ENCODE measurements at regions not wholly inside any gene's neighbourhood (a gene's known extent, or its start where the extent isn't known, plus 50 kb on each side); places are given as distances from the start of the nearest gene placed in this dataset.

- DNase-seq: no peak
Observed at GRCh38 chr3:74506246-74506645, 108.2 kb downstream of the CNTN3 start.

DNA sequence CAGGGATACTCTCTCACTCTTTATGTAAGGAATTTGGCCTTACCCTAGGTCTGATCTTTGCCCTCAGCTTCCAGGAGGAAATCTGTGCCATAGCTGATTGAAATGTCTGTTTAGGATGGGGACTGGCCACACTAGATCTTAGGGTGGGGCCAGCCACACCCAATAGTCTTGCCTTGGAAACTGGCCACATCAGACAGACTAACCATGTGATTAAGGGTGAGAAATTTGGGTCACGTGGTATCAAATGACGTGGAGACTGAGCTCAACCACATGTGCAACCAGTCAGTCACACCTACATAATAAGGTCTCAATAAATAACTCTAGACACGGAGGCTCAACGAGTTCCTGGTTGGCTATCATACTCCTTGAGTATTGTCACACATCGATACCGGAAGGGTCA, 113.5 kb downstream of the CNTN3 start:
- DNase-seq: no peak

- no peak for DNase-seq
Observed at GRCh38 chr3:74500257-74500656, 114.2 kb downstream of the CNTN3 start.

GRCh38 chr3:74491874-74492273, 122.6 kb downstream of the CNTN3 start:
- DNase-seq: no peak

DNA sequence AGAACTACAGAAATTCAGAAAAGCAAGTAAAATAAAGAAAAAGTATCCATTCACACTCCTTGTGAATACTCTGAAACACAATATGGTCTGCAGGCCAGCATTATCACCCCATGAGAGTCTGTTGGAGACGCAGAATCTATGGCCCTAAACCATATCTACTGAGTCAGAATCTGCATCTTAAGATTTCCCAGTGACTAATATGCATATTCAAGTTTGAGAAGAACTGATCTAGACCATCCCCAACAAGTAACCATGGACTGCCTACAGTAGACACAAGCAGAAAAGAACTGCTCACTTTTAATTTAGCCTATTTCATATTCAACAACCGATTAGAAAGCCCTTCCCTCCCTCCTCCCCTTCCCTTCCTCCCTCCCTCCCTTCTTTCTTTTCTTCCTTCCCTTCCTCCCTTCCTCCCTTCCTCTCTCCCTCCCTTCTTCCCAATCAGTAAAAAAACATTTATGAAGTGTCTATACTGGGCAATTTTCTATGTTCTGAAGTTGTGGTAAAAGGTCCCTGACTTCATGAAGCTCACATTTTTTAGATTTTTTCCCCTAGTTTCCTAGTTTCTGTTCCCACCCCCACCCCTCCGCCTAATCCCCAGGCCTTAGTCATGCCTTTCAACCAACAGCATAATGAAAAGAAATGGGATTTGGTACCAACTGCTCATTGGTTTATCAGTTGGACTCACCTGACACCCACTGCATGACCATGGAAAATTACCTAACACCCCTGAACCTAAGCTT, 125.2 kb downstream of the CNTN3 start:
- no peak for DNase-seq

GRCh38 chr3:74479915-74480314, 134.5 kb downstream of the CNTN3 start:
- DNase-seq: no peak

DNA sequence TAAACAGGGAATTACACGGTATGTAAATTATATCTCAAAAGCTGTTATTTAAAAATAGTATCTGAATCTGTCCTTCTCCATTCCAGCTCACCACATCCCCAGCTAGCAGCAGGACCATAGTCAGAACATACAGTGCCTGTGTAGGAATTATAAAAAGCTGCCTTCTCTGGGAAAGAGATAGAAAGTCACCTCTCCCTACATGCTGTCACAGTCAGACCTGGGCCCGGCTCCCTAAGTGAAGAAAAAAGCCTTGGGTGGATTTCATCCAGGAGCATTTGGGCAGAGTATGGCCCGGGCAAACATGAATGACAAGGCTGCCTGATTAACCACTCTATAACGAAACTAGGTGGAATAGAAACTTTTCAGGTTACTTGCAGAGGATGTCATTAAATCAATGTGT, 144.1 kb downstream of the CNTN3 start:
- no peak for DNase-seq

DNA sequence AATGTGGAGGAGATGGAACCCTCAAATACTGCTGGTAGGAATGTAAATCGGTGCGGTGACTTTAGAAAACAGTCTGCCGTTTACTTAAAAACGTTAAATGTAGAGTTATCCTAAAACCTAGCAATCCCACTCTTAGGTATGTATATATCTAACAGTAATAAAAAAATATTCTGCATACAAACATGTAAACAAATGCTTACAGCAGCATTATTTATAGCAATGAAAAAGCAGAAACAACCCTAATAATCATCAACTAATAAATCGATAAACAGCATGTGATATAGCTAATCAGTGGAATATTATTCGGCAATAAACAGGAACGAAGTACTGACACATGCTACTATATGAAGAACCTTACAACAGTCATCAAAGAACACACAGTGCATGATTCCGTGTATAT, 144.7 kb downstream of the CNTN3 start:
- DNase-seq: no peak

DNA sequence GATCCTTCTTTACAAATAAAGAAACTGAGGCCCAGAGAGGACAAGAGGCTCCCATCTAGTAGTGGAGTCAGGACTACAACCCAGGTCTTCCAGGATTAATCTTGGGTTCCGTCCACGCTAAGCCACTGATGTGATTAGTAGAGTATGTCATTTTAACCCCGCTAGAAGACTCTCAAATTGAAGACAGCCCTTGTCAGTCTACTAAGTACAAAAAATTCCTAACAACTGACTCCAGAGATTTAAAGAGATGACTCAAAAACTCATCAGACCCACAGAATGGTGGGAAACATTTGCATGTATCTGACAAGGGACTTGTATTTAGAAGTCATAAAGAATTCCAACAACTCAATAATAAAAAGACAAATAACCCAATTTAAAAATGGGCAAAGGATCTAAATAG, 145.3 kb downstream of the CNTN3 start:
- DNase-seq: no peak

DNA sequence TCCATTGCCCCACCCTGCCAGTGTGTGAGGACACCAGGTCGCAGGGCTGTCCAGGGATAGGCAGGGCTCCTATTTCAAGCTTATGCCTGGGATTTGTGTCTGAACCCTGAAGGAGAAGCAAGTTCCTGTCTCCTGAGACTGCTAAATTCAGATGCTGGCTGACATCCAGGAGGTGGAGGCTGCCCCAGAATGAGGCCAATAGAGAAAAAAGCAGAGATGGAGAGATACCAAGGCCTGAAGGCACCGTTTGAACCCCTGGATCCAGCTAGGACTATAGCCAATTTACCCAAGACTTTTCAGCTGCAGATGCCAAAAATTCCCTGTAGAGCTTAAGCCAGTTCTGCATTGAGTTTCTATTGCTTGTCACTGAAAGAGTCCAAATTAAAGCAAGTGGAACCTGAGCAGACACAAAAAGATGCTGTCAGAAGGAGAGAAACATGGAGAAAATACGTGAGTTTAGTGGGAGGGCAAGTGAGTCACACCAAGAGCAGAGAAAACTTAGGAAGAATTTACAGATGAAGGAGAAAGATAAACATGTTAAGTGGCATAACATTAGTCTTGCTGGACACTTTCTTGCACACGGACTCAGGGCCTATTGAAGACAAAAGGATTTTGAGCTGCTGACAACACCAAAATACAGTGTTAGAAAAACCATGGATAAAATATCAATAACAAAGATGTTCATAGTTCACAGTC, 148.6 kb downstream of the CNTN3 start:
- no peak for DNase-seq

- no peak for DNase-seq
Observed at GRCh38 chr3:74463515-74463914, 150.9 kb downstream of the CNTN3 start.

GRCh38 chr3:74456166-74456565, 158.3 kb downstream of the CNTN3 start:
- DNase-seq: no peak

- no peak for DNase-seq
Observed at GRCh38 chr3:74447221-74447620, 167.2 kb downstream of the CNTN3 start.

DNA sequence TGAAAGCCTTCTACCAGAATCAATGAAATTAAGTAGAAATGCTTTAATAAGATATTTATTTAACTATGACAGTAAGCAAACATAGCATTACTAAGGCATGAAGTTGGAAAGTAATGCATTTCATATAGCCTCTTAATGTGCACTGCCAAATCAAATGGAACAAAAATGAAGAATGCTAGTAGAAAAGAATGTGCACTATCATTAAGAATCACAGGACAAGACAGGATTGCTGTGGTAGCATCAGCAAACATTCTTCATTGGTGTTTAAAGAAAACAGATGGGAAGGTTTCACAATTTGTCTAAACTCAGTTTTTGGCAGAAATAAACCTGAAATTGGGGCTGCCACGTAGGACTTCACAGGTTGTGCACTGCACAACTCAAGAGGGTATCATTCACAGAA, 168.9 kb downstream of the CNTN3 start:
- DNase-seq: no peak

DNA sequence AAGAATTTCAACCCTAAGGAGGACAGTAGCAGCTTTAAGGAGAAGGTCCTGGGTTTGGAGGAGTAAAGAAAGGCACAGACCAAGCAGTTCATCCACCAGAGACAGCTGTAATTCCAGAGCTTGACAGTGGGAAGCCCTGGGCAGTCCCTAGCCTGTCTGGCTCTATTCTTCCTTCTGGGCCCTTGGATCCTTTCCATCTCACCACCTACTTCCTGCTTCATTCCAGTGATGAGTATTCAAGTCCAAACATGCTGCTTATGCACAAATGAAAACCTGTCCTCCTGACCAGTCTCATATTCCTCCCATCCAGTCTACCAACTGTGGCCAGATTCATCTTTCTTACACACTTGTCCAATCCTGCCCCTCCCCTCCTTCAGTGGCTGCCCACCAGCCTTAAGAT, 171.4 kb downstream of the CNTN3 start:
- DNase-seq: no peak

DNA sequence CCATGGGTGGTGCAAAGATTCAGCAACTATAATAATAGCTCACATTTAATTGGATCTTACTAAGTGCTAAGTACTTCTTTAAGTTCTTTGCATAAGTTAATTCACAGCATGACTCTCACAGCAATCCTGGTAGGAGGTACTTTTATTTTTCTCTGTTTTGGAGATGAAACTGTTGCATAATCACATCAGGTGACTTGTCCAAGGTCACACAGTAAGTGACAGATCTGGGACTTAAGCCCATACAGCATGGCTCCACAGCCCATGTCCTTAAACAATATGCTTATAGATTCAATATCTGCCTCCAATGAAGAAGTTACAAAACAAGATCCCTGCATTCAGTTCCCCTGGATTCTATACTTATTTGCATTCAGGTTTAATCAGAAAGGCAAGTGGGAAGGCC, 171.8 kb downstream of the CNTN3 start:
- DNase-seq: no peak

- DNase-seq: no peak
Observed at GRCh38 chr3:74442068-74442467, 172.4 kb downstream of the CNTN3 start.

DNA sequence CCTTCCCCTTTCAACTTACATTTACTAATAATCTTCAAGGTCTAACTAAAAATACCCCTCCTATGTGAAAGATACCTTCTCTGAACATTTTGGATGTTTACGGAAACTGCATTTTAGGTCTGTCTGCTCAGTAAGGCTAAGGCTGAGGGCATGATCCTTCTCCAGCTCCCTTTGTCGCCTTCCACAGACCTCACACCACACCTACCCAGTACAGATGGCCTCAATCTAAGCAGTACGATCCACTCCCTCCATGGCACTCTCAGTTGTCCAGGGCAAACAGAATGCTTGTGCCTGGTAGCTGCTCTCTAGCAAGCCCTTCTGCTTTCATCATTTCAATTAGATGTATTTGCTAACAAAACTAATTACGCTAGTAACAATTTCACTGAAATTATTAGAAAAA, 178.3 kb downstream of the CNTN3 start:
- DNase-seq: no peak

DNA sequence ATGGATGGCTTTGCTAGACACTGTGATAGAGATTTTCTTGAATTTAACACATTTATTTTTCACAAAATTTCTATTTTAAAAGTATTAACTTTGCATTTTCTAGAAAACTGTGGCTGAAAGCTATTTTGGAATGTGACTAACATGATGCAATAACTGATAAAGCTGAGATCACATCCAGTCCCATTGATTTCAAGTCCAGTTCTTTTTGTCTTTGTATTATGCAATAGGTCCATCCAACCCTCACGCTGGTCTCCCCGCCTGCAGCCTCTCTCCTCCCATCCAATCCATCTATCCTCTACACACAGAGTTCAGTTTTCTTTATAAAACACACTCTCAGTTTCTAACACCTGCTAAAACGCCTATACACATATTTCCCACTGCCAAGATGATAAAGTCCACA, 178.8 kb downstream of the CNTN3 start:
- DNase-seq: no peak

DNA sequence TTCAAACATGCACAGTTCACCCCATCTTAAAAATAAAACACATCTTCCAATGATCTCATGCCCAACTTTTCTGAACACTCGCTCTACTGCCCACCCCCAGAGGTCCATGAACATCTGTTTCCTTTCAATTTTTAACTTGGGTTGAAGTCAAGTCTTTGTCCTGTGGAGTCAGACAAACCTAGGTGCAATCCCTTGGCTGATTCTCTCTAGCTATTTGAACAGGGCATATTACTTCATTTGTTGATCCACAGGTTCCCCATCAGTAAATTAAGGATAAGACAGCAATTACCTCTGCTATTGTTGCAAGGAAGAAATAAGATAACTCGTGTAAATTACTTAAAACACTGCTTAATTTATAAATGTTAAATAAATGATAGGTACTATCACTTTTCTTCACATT, 180.1 kb downstream of the CNTN3 start:
- no peak for DNase-seq

GRCh38 chr3:74426571-74426970, 187.9 kb downstream of the CNTN3 start:
- DNase-seq: no peak

GRCh38 chr3:74423867-74424266, 190.6 kb downstream of the CNTN3 start:
- no peak for DNase-seq

DNA sequence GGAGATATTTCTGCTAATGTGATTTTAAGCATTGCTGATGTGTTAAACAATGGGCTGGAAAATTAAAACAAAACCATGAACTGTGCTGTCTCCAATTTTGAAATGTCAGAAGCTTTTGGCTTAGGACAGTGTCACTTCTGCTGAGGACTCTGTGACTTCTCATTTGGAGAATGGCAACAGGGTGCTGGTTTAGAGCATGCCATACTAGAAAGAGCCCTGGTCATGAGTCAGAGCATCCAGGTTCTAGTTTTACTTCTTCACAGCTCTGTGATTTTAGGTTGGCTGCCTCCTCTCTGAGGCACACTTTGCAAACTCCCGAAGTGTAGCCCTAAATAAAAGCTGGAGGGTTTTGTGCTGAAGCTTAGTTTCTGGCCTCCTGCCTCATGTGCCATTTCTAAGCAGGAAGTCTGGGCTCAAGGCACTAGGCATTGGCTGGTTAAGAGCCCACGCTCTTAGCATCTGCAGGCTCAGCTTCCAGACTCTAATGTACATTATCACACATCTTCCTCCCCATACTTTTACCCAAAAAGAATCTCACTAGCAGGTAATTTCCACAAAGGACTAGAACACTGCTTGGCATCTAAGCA, 193.8 kb downstream of the CNTN3 start:
- no peak for DNase-seq

GRCh38 chr3:74415731-74416130, 198.7 kb downstream of the CNTN3 start:
- DNase-seq: no peak
